Choroid plexus epithelial cell (primary cell): ENCODE measurements at regions not wholly inside any gene's neighbourhood (a gene's known extent, or its start where the extent isn't known, plus 50 kb on each side); places are given as distances from the start of the nearest gene placed in this dataset.

Source experiments
- DNase-seq: peaks from one replicate; pipeline ENCODE4 v3.0.0-alpha.2; 2010; ENCODE audit warnings: low read depth
- H3K4me3 ChIP-seq: 2 replicates; pipeline ENCODE4 v1.5.1; 2011; ENCODE audit warnings: low read depth, mild to moderate bottlenecking, control low read depth, low read length, moderate library complexity
- TF ChIP-seq, protein P1 (sequence below): conservative IDR thresholded peaks from 2 replicates; pipeline ENCODE4 v1.5.1; 2011; ENCODE audit warnings: low read depth, mild to moderate bottlenecking, control low read depth, inconsistent platforms, low read length, moderate library complexity

DNA sequence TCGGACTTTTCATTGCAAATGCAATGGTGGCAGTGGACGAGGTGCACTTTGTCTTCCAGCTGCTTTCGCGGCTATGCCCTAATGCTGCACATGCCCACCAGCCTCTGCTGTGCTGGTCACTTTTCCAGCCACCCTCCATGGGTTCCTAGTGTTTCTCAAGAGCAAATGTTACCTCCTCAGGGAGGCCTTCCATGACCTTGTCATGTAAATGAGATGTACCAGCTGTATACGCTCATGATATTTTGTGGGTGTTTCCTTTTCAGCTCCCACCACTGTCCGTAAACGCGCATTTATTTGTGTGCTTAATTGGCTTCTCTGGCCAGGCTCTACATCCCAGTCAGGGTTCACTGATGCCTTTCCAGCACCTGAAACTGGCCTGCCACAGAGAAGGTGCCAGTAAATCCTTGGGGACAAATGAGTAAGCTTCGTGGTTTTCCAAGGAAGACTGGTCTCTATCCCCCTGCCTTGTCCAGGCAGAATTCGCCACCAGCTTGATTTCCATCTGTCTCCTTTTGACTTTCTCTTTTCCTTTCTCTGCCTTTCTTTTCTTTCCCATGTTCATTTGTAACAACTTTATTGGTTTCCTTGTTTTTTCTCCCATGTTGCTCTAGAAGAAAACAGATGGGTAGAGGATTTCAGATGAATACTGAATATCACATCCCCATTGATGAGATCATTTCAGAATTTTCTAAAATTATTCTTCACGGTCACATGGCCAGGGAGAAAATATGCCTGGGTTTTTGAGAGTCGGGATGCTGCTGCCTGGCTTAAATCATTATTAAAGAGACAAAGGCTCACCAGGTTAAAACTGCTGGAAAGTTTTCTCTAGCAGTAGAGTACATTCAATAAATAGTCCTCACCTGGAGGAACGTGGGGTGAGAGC, 82.5 kb downstream of the CHST2 start:
- TF ChIP-seq, protein P1, sequence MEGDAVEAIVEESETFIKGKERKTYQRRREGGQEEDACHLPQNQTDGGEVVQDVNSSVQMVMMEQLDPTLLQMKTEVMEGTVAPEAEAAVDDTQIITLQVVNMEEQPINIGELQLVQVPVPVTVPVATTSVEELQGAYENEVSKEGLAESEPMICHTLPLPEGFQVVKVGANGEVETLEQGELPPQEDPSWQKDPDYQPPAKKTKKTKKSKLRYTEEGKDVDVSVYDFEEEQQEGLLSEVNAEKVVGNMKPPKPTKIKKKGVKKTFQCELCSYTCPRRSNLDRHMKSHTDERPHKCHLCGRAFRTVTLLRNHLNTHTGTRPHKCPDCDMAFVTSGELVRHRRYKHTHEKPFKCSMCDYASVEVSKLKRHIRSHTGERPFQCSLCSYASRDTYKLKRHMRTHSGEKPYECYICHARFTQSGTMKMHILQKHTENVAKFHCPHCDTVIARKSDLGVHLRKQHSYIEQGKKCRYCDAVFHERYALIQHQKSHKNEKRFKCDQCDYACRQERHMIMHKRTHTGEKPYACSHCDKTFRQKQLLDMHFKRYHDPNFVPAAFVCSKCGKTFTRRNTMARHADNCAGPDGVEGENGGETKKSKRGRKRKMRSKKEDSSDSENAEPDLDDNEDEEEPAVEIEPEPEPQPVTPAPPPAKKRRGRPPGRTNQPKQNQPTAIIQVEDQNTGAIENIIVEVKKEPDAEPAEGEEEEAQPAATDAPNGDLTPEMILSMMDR = no peak
- no peak for DNase-seq

DNA sequence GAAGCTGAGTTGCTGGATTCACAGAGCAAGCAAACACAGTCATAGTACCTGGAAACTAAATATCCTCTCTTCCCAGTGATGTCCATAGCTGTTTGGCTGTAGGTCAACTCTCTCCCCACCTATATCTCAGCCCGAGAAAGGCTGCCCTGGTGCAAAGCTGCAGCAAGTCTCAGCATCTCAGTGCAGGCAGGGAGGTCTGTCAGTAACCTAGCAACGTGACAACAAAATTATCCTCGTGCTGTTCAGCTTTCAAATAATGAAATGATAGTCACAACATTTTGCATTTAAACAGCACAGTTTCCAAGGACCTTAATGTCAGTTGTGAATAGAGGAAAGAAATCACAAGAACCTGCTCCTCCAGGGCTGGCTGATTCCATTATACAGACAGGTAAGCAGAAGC, 83.6 kb downstream of the CHST2 start:
- H3K4me3 ChIP-seq = no peak overlapping the region
- DNase-seq = no peak
- TF ChIP-seq, protein P1 = no peak

More for the DNA sequence above, 82.5 kb downstream of the CHST2 start:
- no peak overlapping the region for H3K4me3 ChIP-seq

DNA sequence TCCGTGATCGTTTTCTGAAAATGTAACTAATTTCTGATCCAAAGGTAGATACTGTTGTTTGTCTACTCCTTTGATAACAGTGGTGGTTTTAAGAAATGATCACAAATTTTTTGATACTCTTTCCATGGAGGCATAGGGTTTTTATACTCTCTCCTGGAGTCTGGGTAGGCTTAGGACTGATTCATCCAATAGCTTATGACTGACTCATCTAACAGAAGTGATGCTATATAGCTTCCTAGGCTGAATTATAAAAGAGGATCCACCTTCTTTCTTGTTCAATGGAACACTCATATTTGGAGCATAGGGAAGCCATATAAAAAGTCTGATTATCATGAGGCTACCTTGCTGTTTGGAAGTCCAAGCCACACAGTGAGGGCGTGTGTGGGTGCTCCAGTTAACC, 84.3 kb downstream of the CHST2 start:
- H3K4me3 ChIP-seq = no peak overlapping the region
- DNase-seq = no peak
- TF ChIP-seq, protein P1 = no peak

DNA sequence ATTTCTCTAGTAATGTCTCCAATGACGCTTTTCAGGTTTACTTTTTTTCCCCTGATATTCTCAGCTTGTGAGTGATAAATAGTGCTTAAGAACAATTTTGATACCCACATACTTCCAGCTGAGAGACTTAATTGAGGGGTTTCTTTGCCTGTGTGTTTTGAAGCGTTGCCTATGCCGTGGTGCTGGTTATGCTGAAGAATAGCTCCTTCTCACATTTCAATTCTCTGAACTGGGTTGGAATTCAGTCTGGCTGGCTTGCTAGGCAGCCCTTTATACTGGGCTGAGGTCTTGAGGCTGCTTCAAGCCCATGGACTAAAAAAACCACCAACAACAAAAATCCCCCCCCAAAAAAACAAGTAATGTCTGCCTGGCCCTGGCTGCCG, 87.4 kb downstream of the CHST2 start:
- DNase-seq = no peak
- no peak overlapping the region for H3K4me3 ChIP-seq
- TF ChIP-seq, protein P1 = no peak

DNA sequence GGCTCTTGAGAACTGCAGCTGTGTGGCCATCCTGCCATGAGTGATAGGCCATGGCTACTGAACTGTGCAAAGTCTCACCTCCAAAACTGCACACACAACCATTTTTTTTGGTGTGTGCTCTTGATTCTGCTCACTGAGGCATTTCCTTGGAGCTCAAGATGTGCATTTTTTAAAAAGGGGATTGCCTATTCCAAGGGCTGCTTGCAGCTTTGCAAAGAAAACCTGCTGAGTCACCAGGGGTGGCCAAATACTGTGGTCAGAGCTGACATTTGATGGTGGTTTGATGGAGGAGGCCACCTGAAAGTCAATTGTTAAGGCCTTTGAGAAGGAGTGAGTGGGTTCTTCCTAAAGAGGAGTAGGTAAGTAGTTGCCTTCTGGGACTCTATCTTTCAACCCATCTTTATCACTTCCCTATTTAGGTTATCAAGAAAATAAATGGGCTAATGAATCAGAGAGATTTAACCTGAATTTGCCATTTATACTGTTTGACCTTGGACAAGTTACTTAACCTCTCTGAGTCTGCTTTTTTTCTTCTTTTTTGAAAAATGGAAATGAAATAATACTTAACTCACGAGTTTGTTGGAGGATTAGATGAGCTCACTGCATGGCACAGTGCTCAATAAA, 87.9 kb downstream of the CHST2 start:
- TF ChIP-seq, protein P1 = no peak
- DNase-seq = peak; percentile 73
- H3K4me3 ChIP-seq = no peak overlapping the region

DNA sequence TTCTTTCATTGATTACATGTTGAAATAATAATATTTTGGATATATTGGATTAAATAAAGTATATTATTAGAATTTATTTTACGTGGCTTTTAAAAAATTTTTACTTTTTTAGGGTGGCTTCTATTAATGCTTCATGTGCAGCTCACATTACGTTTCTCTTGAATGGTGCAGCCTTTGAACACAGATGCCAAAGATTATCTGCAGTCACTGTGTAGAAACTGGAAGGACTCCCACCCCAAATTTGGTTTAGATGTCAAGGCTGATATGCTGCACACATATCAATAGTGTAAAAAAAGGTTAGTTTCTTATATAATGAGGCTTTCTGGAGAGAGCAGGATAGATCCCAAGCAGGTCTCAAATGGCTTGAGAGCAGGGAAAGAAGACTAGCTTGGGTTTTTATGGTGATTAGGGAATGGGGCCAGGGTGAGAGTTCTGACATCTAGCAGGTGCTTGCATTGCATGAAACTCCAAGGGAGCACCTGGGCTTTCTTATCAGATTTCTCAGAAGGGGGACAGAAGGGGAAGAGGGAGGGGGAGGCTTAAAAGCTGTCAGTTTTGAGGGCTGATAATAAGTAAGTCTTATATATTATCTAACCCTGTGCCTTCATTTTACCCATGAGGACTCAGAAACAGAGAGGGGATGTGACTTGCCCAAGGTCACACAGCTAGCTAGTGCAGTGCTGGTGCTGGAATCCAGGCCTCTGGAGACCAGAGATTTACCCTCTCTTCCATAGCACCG, 89.6 kb downstream of the CHST2 start:
- no peak for DNase-seq
- TF ChIP-seq, protein P1 = no peak
- H3K4me3 ChIP-seq = no peak overlapping the region
